IPS-NIHi7 (cell line): ENCODE measurements at regions not wholly inside any gene's neighbourhood (a gene's known extent, or its start where the extent isn't known, plus 50 kb on each side); places are given as distances from the start of the nearest gene placed in this dataset.

Experiments used
- DNase-seq: peaks from one replicate; pipeline ENCODE4 v3.0.0; 2012; ENCODE audit warnings: mixed read lengths; ENCODE audit errors: extremely low spot score

- DNase-seq, result no peak
Observed at GRCh38 chr5:74290634-74291241, 349.8 kb downstream of the ENC1 start.

- no peak for DNase-seq
Observed at GRCh38 chr5:74289691-74290090, 350.8 kb downstream of the ENC1 start.

- no peak for DNase-seq
Observed at GRCh38 chr5:74289238-74289637, 351.3 kb downstream of the ENC1 start.

- no peak for DNase-seq
Observed at GRCh38 chr5:74288448-74289108, 351.9 kb downstream of the ENC1 start.

- DNase-seq, result no peak
Observed at GRCh38 chr5:74288038-74288437, 352.5 kb downstream of the ENC1 start.

GRCh38 chr5:74286734-74287695 is 353.5 kb downstream of the ENC1 start:
- DNase-seq, result no peak

GRCh38 chr5:74285675-74286280 is 354.8 kb downstream of the ENC1 start:
- no peak for DNase-seq

GRCh38 chr5:74282490-74282889 is 358.0 kb downstream of the ENC1 start:
- no peak for DNase-seq

- peak; percentile 31 for DNase-seq
Observed at GRCh38 chr5:74281166-74281565, 359.4 kb downstream of the ENC1 start.

GRCh38 chr5:74280306-74280705 is 360.2 kb downstream of the ENC1 start:
- DNase-seq, result no peak

- DNase-seq, result no peak
Observed at GRCh38 chr5:74279244-74279643, 361.3 kb downstream of the ENC1 start.

- no peak for DNase-seq
Observed at GRCh38 chr5:74277418-74277817, 363.1 kb downstream of the ENC1 start.

- DNase-seq, result no peak
Observed at GRCh38 chr5:74275171-74275992, 365.1 kb downstream of the ENC1 start.

- no peak for DNase-seq
Observed at GRCh38 chr5:74274326-74274725, 366.2 kb downstream of the ENC1 start.

- no peak for DNase-seq
Observed at GRCh38 chr5:74272831-74273451, 367.6 kb downstream of the ENC1 start.

- DNase-seq, result peak; percentile 57
Observed at GRCh38 chr5:74272024-74272775, 368.3 kb downstream of the ENC1 start.

- no peak for DNase-seq
Observed at GRCh38 chr5:74268297-74268696, 372.2 kb downstream of the ENC1 start.

GRCh38 chr5:74266836-74267235 is 373.7 kb downstream of the ENC1 start:
- no peak for DNase-seq

- no peak for DNase-seq
Observed at GRCh38 chr5:74266132-74266531, 374.4 kb downstream of the ENC1 start.
